ENCODE measurements at regions not wholly inside any gene's neighbourhood (a gene's known extent, or its start where the extent isn't known, plus 50 kb on each side); places are given as distances from the start of the nearest gene placed in this dataset.

DNA sequence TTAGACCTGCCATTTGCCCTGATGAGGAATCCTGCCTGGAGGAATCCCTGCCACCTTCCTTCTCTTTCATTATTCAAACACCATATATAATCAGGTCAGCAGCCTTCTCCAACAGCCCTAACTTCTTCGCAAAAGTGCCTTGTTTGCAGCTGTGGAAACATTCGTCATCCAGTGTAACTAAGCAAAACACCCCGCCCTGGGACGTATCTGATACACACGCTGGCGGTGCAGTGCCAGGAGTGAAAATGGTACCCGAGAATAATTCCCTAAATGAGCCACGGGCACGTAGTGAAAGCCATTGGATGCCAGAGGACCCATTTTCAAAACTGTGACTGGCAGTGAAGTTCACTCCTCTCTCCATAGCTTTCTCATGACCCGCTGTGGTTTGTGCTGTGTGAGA, 73.7 kb downstream of the IRX3 start (continued):
- TF ChIP-seq, protein P1, sequence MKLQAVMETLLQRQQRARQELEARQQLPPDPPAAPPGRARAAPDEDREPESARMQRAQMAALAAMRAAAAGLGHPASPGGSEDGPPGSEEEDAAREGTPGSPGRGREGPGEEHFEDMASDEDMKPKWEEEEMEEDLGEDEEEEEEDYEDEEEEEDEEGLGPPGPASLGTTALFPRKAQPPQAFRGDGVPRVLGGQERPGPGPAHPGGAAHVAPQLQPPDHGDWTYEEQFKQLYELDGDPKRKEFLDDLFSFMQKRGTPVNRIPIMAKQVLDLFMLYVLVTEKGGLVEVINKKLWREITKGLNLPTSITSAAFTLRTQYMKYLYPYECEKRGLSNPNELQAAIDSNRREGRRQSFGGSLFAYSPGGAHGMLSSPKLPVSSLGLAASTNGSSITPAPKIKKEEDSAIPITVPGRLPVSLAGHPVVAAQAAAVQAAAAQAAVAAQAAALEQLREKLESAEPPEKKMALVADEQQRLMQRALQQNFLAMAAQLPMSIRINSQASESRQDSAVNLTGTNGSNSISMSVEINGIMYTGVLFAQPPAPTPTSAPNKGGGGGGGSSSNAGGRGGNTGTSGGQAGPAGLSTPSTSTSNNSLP (IDR thresholded peaks at IDR 0.05; ENCODE audit: low read depth, low read length) = no peak
- TF ChIP-seq ZNF557 (CRISPR knock-in tag; IDR thresholded peaks at IDR 0.05) = no peak
- TF ChIP-seq, protein P2, sequence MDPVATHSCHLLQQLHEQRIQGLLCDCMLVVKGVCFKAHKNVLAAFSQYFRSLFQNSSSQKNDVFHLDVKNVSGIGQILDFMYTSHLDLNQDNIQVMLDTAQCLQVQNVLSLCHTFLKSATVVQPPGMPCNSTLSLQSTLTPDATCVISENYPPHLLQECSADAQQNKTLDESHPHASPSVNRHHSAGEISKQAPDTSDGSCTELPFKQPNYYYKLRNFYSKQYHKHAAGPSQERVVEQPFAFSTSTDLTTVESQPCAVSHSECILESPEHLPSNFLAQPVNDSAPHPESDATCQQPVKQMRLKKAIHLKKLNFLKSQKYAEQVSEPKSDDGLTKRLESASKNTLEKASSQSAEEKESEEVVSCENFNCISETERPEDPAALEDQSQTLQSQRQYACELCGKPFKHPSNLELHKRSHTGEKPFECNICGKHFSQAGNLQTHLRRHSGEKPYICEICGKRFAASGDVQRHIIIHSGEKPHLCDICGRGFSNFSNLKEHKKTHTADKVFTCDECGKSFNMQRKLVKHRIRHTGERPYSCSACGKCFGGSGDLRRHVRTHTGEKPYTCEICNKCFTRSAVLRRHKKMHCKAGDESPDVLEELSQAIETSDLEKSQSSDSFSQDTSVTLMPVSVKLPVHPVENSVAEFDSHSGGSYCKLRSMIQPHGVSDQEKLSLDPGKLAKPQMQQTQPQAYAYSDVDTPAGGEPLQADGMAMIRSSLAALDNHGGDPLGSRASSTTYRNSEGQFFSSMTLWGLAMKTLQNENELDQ (CRISPR knock-in tag; IDR thresholded peaks at IDR 0.05; ENCODE audit: borderline replicate concordance) = no peak

DNA sequence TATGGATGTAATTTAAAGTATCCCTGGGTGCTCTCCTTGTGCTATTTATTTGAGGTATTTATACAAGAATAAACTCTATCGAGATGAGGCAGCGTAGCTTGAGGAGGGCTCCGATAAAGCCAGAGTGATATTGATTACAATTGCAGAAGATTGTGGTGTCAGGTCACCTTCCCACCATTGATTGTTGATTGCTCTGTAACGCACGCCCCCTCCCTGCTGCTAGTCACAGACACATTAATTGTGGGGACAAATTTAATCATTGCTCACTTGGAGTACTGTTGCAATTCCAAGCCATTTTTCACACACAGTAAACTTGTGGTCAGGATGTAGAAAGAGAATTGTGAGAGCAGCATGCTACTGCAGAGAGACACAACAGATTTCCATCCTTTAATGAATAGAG, 75.4 kb downstream of the IRX3 start:
- Histone ChIP-seq H4K20me1 (ENCODE audit: insufficient read depth, low read length) (no peaks in the 10 kb centered on the region), H2AFZ (ENCODE audit: low read length) (no peak overlapping the region), H3K4me1 (ENCODE audit: insufficient read depth, low read length) (no peaks in the 10 kb centered on the region), H3K4me3 (replicated peaks in 1 of 3; ENCODE audit: insufficient read depth in 1 of 3, low read depth in 2 of 3, low read length in 3 of 3) (no peak overlapping the region), H3K9me3 (ENCODE audit: low read length) (no peaks in the 10 kb centered on the region), H3K9ac (ENCODE audit: insufficient read depth, low read depth, low read length) (no peak overlapping the region), H3K27me3 (ENCODE audit: control insufficient read depth in 1 of 2, insufficient read depth in 2 of 2, low read length in 2 of 2) (peaks cover 8 to 15% of the 10 kb centered on the region in 2 experiments; a peak in 4 of 5 replicates), H3K27ac (ENCODE audit: extremely low read length, insufficient read depth, low read length) (no peak overlapping the region), H3K79me2 (ENCODE audit: insufficient read depth, low read length) (no peaks in the 10 kb centered on the region), H3K36me3 (replicated peaks in 1 of 2; ENCODE audit: control insufficient read depth in 1 of 2, insufficient read depth in 2 of 2, low read length in 2 of 2) (no peaks in the 10 kb centered on the region), H3K4me2 (ENCODE audit: low read depth, low read length) (no peak overlapping the region)
- POLR2A ChIA-PET = no interaction called here
- DNase-seq (ENCODE audit: low spot score) = no peak
- 71% methylated on average over 5 of the region's 5 CpGs for WGBS (ENCODE audit: low lambda C conversion rate)
- CTCF ChIA-PET (ENCODE audit: low intra/inter-chr PET ratio, low total read pairs) = no interaction called here
- intact Hi-C loops (cut with micrococcal nuclease; ENCODE audit: unreplicated experiment) (no loop called here), in situ Hi-C loops (cut with HindIII; ENCODE audit: extremely low pct_ligation_motif_present, low pct_unique_long_range_greater_than_20kb) (no loop called here)
- no peak for ATAC-seq
- FAIRE-seq = no peak
- BruUV-seq (replicated peaks) = no TSS peak
- TF ChIP-seq NR1H2 (CRISPR knock-in tag; IDR thresholded peaks at IDR 0.05; ENCODE audit: borderline replicate concordance, low read depth) (no peak), ZNF777 (CRISPR knock-in tag; IDR thresholded peaks at IDR 0.05) (no peak), ARNT2 (CRISPR knock-in tag; IDR thresholded peaks at IDR 0.05; ENCODE audit: low read depth) (no peak), ZNF207 (IDR thresholded peaks at IDR 0.05; ENCODE audit: borderline replicate concordance) (no peak), SIN3B (IDR thresholded peaks at IDR 0.05; ENCODE audit: low read length) (no peak), ZBTB1 (CRISPR knock-in tag; IDR thresholded peaks at IDR 0.05; ENCODE audit: borderline replicate concordance) (no peak), ZNF235 (CRISPR knock-in tag; IDR thresholded peaks at IDR 0.05; ENCODE audit: borderline replicate concordance) (no peak), ZSCAN9 (CRISPR knock-in tag; IDR thresholded peaks at IDR 0.05; ENCODE audit: borderline replicate concordance) (no peak)
- TF ChIP-seq, protein P3, sequence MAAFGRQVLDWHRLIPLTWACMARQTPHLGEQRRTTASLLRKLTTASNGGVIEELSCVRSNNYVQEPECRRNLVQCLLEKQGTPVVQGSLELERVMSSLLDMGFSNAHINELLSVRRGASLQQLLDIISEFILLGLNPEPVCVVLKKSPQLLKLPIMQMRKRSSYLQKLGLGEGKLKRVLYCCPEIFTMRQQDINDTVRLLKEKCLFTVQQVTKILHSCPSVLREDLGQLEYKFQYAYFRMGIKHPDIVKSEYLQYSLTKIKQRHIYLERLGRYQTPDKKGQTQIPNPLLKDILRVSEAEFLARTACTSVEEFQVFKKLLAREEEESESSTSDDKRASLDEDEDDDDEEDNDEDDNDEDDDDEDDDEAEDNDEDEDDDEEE (CRISPR knock-in tag; IDR thresholded peaks at IDR 0.05) = no peak
- TF ChIP-seq, protein P4, sequence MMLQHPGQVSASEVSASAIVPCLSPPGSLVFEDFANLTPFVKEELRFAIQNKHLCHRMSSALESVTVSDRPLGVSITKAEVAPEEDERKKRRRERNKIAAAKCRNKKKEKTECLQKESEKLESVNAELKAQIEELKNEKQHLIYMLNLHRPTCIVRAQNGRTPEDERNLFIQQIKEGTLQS (CRISPR knock-in tag; IDR thresholded peaks at IDR 0.05) = no peak
- TF ChIP-seq, protein P5, sequence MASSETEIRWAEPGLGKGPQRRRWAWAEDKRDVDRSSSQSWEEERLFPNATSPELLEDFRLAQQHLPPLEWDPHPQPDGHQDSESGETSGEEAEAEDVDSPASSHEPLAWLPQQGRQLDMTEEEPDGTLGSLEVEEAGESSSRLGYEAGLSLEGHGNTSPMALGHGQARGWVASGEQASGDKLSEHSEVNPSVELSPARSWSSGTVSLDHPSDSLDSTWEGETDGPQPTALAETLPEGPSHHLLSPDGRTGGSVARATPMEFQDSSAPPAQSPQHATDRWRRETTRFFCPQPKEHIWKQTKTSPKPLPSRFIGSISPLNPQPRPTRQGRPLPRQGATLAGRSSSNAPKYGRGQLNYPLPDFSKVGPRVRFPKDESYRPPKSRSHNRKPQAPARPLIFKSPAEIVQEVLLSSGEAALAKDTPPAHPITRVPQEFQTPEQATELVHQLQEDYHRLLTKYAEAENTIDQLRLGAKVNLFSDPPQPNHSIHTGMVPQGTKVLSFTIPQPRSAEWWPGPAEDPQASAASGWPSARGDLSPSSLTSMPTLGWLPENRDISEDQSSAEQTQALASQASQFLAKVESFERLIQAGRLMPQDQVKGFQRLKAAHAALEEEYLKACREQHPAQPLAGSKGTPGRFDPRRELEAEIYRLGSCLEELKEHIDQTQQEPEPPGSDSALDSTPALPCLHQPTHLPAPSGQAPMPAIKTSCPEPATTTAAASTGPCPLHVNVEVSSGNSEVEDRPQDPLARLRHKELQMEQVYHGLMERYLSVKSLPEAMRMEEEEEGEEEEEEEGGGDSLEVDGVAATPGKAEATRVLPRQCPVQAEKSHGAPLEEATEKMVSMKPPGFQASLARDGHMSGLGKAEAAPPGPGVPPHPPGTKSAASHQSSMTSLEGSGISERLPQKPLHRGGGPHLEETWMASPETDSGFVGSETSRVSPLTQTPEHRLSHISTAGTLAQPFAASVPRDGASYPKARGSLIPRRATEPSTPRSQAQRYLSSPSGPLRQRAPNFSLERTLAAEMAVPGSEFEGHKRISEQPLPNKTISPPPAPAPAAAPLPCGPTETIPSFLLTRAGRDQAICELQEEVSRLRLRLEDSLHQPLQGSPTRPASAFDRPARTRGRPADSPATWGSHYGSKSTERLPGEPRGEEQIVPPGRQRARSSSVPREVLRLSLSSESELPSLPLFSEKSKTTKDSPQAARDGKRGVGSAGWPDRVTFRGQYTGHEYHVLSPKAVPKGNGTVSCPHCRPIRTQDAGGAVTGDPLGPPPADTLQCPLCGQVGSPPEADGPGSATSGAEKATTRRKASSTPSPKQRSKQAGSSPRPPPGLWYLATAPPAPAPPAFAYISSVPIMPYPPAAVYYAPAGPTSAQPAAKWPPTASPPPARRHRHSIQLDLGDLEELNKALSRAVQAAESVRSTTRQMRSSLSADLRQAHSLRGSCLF (CRISPR knock-in tag; IDR thresholded peaks at IDR 0.05; ENCODE audit: borderline replicate concordance) = no peak
